Chondrocyte (in vitro differentiated cells): ENCODE measurements at regions not wholly inside any gene's neighbourhood (a gene's known extent, or its start where the extent isn't known, plus 50 kb on each side); places are given as distances from the start of the nearest gene placed in this dataset.

Experiments
- DNase-seq: peaks from one replicate; pipeline ENCODE4 v3.0.0; 2021; ENCODE audit warnings: mixed read lengths, low spot score
- H3K27ac Mint-ChIP-seq: one replicate; pipeline ENCODE4 v1.8.0; 2021; ENCODE audit warnings: mild to moderate bottlenecking, moderate library complexity, mixed read lengths; ENCODE audit not compliant: unreplicated experiment
- H3K27me3 Mint-ChIP-seq: 2 replicates; pipeline ENCODE4 v1.8.0; 2021; ENCODE audit warnings: low read depth, mixed read lengths
- H3K36me3 Mint-ChIP-seq: 2 replicates; pipeline ENCODE4 v1.8.0; 2021; ENCODE audit warnings: low read depth, mixed read lengths
- H3K4me1 Mint-ChIP-seq: 2 replicates; pipeline ENCODE4 v1.8.0; 2021; ENCODE audit warnings: low read depth, mild to moderate bottlenecking, mixed read lengths
- H3K4me3 Mint-ChIP-seq: one replicate; pipeline ENCODE4 v1.8.0; 2021; ENCODE audit warnings: mild to moderate bottlenecking, moderate library complexity, mixed read lengths; ENCODE audit not compliant: unreplicated experiment
- H3K9me3 Mint-ChIP-seq: 2 replicates; pipeline ENCODE4 v1.8.0; 2021; ENCODE audit warnings: low read depth, mixed read lengths
- TF ChIP-seq, protein P1 (sequence below): fragments of 200-600 bp; sonication (generic); IDR thresholded peaks from 2 replicates; pipeline ENCODE4 v1.5.0; 2021; ENCODE audit warnings: antibody characterized with exemption, mild to moderate bottlenecking, moderate library complexity

DNA sequence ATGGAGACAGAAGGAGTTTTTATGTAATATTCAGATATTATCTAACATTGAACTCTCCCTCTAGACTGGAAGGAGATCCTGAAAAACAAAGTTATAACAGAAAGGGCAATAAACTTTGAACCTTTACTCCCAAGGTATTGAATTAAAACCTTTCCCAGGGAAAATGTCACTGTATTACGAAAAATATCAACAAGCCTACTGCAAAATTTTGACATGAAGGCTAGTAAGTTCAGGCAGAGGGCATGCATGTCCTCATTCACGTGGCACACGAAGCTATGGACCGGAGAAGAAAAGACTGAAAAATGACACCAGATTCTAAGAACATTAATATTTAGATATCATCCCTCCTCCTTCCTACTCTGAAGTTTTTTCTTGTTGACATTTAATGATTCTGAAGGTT, 638.8 kb downstream of the LRRC70 start:
- Mint-ChIP-seq H3K4me3 (no peak overlapping the region), H3K4me1 (no peaks in the 10 kb centered on the region), H3K27ac (no peak overlapping the region), H3K9me3 (no peaks in the 10 kb centered on the region), H3K36me3 (no peaks in the 10 kb centered on the region), H3K27me3 (no peaks in the 10 kb centered on the region)
- DNase-seq, result no peak
- TF ChIP-seq, protein P1, sequence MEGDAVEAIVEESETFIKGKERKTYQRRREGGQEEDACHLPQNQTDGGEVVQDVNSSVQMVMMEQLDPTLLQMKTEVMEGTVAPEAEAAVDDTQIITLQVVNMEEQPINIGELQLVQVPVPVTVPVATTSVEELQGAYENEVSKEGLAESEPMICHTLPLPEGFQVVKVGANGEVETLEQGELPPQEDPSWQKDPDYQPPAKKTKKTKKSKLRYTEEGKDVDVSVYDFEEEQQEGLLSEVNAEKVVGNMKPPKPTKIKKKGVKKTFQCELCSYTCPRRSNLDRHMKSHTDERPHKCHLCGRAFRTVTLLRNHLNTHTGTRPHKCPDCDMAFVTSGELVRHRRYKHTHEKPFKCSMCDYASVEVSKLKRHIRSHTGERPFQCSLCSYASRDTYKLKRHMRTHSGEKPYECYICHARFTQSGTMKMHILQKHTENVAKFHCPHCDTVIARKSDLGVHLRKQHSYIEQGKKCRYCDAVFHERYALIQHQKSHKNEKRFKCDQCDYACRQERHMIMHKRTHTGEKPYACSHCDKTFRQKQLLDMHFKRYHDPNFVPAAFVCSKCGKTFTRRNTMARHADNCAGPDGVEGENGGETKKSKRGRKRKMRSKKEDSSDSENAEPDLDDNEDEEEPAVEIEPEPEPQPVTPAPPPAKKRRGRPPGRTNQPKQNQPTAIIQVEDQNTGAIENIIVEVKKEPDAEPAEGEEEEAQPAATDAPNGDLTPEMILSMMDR, result no peak

DNA sequence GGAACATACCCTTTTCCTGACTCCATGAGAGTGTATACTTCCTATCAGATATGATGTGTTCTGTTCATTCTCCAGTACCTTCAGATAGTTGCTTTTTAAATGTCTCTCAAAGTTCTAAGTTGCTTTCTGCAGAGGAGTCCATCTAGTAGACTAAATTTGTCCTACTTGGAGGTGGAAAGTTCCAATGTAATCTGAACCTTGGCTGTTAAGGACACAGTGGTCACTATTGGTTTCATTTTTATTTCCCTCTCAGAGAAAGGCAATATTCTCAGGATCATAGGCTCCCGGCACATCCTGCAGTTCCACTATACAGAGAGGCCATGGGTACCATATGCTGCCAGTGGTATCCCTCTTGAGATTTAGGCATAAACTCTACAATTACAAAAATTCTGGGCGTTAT, 634.6 kb downstream of the LRRC70 start:
- Mint-ChIP-seq H3K27ac (no peak overlapping the region), H3K4me3 (no peak overlapping the region), H3K36me3 (no peaks in the 10 kb centered on the region), H3K4me1 (peaks cover 5% of the 10 kb centered on the region), H3K27me3 (peaks cover 1% of the 10 kb centered on the region), H3K9me3 (no peaks in the 10 kb centered on the region)
- TF ChIP-seq, protein P1, result no peak
- no peak for DNase-seq

DNA sequence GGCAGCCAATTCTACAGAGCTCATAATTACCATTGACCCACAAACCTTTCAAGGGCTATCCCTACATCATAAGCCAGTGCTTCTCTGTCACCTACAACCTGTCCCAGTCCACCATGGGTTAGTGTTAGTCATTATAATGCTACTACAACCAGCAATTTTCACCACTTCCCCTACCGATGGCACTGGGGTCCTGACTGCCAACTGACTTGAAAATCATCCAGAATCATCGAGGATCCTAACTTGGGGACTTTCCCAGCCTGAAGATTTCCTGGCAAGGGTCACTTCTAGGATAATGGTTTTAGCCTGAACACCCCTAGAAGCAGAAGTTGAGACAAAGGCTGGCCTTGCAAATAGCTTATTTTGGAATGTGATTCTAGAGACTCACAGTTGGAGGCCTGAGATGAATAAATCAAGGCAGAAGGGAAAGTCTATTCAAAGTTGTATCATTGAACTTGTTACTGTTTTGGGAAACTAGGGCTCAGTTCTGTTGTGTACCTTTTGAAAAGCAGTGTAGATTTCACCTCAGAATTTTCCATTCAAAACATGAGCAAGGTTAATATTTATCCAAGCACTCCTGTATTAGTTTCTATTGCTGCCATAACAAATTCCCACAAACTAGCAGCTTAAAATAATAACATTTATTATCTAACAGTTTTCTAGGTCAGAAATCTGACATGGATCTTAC, 633.0 kb downstream of the LRRC70 start:
- peaks cover 5% of the 10 kb centered on the region for H3K4me1 Mint-ChIP-seq
- no peak overlapping the region for H3K27ac Mint-ChIP-seq
- H3K9me3 Mint-ChIP-seq, result no peaks in the 10 kb centered on the region
- H3K4me3 Mint-ChIP-seq, result no peak overlapping the region
- peaks cover 4% of the 10 kb centered on the region for H3K27me3 Mint-ChIP-seq
- H3K36me3 Mint-ChIP-seq, result no peaks in the 10 kb centered on the region
- DNase-seq, result no peak
- TF ChIP-seq, protein P1, result no peak

DNA sequence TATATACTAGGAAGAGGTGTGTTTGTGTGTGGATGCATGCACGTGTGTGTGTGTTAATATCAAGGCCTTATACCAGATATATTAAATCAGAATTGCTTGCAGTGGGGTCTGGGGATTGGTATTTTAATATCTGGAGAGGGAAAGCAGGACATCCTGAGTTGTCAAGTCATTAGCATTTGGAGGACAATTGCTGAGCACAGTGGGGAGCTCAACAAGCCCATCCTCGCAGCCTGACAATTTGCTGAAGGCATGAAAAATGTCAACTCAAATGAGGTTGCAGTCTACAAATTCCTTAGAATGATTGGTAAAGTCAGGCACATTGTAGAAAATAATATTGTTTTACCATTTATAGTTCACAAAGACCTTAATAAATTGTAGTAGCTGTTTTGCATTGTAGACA, 627.4 kb downstream of the LRRC70 start:
- Mint-ChIP-seq H3K9me3 (no peaks in the 10 kb centered on the region), H3K4me3 (no peak overlapping the region), H3K27me3 (peaks cover 4% of the 10 kb centered on the region), H3K27ac (no peak overlapping the region), H3K36me3 (no peaks in the 10 kb centered on the region), H3K4me1 (no peaks in the 10 kb centered on the region)
- TF ChIP-seq, protein P1, result no peak
- DNase-seq, result no peak

DNA sequence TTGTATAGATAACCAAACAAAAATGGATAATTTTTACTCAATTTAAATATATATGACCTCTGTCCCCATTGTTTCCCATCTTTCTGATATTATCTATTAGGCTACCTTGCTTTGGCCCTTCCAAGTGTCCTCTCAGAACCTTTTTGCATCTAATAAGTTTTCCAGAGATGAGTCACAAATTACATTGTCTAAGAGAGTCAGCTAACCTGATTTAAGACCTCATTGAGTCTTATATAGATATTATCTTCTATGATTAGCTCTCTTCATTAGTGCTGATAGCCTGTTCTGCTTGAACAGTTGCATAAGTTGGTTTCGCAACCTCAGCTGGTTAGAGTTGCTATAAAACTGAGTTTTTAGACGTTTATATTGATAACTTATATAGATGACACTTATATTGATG, 623.1 kb downstream of the LRRC70 start:
- TF ChIP-seq, protein P1, result no peak
- Mint-ChIP-seq H3K4me3 (no peak overlapping the region), H3K27me3 (peaks cover 3% of the 10 kb centered on the region), H3K36me3 (no peaks in the 10 kb centered on the region), H3K4me1 (no peaks in the 10 kb centered on the region), H3K9me3 (no peaks in the 10 kb centered on the region), H3K27ac (no peak overlapping the region)
- DNase-seq, result no peak
